ENCODE measurements at regions not wholly inside any gene's neighbourhood (a gene's known extent, or its start where the extent isn't known, plus 50 kb on each side); places are given as distances from the start of the nearest gene placed in this dataset.

DNA sequence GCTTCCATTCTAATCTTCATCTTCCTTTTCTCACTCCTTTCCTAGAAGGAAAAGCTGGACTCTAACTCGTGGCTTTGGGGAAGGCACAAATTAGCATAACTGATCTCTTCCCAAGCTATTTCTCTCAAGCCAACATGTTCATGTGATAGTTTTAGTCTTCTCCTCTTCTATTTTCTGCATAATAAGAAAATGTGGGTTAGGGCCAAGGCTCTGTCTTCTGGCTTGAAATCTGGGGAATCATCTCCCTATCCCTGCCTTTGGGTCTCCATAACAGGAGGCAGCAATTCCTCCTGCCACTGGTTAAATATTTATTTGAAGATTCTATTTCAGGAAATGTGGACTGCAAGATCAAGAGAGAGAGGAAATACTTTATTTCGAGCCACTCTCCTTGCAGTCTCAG lies 1669.6 kb downstream of the MAT2B start:
- no peak for DNase-seq (ENCODE audit: low read depth in 2 of 2)

DNA sequence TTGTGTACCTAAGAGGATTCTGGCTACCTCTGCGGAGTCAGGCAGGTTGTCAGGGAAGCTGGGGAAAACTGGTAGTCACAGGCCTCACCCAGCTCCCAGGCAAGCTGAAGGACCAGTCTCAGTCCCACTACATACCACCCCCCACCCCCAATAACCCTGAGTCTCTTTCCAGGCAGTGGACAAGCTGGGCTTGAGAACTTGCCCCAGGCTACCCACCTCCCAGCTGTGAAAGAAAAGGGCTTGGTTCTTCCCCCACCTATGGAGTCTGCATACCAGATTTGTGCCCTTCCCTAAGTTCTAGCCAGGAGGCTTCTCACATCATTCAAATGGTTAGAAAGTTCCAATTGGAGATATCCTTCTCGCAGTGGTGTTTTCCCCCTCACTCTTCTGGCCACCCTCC lies 1678.8 kb downstream of the MAT2B start:
- no peak for DNase-seq (ENCODE audit: low read depth in 2 of 2)

DNA sequence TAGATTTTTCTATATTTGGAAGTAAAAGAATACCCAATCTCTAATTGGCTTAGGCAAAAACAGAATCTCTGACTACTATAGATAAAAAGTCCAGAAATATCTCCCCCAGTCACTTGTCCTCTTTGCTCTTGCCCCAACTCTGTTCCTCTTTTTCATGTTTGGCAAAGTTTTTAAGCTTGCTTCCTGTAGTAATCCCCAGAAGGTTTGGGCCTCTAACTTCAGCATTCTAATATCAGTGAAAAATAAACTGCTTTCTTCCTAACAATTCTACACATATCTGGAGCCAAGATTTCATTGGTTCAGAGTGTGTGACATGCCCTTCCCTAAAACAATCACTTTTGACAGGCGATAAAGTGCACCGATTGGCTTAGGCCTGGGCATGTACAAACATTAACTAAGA lies 1680.3 kb downstream of the MAT2B start:
- DNase-seq (ENCODE audit: low read depth in 2 of 2): no peak

DNA sequence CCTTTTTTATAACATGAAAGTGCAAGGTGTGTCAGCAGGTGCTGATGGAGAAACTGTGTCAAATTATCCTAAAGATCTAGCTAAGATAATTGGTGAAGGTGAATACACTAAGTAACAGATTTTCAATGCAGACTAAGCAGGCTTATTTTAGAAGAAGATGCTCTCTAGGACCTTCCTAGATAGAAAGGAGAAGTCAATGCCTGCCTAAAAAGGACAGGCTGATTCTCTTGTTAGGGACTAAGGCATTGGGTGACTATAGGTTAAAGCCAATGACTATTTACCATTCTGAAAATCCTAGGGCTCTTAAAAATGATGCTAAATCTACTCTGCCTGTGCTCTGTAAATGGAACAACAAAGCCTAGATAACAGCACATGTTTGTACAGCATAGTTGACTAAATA lies 1682.4 kb downstream of the MAT2B start:
- no peak for DNase-seq (ENCODE audit: low read depth in 2 of 2)

DNA sequence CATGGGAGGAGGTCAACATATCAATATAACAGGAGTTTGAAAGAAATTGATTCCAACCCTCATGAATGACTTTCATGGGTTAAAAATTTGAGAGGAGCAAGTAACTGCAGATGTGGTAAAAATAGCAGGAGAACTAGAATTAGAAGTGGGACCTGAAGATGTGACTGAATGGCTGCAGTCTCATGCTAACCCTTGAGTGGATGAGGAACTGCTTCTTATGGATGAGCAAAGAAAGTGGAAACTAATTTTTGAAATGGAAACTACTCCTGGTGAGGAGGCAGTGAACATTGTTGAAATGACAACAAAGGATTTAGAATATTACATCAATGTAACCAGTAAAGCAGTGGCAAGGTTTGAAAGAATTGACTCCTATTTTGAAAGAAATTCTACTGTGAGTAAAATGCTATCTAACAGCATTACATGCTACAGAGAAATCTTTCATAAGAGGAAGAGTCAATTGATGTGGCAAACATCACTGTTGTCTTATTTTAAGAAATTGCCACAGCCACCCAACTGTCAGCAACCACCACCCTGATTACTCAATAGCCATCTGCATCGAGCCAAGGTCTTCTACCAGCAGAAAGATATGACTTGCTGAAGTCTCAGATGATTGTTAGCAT lies 1683.2 kb downstream of the MAT2B start:
- no peak for DNase-seq (ENCODE audit: low read depth in 2 of 2)

DNA sequence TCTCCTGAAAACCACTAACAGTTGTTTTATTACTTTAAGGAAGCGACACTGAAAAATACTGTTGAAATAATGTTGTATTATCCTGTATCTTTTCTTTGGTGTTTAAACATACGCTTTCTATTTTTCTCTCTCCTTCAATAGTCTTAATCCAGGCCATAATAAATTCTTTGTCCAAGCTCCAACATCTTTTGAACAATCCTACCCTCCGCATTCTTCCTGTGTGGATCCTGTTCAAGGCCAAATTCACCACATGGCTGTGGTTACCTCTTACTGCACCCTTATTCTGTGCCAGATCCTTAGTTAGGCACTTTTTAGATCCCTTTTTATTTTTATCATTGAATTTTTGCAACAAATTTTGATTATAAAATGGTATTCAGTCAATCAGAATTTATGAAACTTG lies 1691.5 kb downstream of the MAT2B start:
- no peak for DNase-seq (ENCODE audit: low read depth in 2 of 2)

DNA sequence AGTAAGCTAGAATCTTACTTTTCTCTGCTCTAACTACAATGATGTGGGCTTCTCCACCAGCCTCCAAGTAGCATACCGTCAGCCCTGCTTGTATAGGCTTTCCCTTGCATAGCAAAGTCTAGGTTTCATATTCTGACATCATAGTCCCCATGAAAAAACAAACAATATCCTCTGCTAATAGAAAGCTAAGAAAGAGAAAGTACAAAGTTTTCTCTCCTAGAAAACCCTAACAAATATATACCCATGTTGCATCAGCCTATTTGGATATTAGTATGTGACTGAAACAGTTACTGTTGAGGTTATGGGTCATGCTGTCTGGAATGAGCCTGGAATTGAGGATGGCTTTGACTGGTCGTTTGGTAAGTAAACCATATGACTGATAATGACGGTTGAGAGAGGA lies 1696.0 kb downstream of the MAT2B start:
- no peak for DNase-seq (ENCODE audit: low read depth in 2 of 2)

DNA sequence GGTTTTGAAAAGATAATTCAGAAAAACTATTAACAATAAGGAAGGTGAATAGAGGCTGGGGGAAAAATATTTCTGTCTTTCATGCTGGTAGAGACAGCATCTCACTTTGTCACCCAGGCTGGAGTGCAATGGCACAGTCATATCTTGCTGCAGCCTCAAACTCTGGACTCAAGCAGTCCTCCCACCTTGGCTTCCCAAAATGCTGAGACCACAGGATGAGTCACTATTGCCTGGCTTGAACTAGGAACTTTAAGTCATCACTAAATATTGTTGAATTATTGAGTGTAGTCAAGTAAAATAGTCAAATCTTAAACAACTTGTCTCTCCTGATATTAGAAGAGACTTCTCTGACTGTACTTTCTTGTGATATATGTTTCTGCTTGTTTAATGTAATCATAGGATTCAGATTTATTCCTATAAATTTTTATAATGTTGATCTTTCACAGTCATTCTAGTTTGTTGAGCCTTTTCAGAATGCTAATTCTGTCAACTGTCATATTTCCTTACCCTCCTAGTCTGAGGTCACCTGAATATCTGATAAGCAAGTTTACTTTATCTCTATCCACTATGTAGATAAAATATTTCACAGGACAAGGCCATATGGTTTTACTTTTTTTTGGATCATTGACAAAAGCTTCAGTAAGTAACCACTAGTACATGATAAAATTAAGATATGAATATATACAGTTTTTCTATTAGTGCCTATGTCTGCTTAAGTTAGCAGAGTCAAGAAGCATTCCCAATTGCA lies 1696.5 kb downstream of the MAT2B start:
- no peak for DNase-seq (ENCODE audit: low read depth in 2 of 2)

DNA sequence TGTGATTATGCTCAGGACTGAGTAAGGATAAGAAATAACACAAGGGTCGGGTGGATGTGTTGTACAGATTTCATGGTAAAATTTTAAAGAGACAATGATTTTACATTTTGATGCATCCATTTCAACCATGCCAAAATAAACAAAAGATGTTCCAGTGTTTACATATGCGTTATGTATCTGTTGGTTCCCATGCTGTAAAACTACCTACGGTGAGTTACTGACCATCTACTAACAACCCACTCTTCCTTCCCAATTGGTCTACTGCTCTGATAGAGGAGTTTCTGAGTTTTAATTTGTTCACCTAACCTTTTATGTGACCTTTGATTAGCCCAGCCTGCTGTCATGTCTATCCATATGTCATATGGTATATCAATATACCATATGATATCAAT lies 1697.1 kb downstream of the MAT2B start:
- DNase-seq (ENCODE audit: low read depth in 2 of 2): no peak

DNA sequence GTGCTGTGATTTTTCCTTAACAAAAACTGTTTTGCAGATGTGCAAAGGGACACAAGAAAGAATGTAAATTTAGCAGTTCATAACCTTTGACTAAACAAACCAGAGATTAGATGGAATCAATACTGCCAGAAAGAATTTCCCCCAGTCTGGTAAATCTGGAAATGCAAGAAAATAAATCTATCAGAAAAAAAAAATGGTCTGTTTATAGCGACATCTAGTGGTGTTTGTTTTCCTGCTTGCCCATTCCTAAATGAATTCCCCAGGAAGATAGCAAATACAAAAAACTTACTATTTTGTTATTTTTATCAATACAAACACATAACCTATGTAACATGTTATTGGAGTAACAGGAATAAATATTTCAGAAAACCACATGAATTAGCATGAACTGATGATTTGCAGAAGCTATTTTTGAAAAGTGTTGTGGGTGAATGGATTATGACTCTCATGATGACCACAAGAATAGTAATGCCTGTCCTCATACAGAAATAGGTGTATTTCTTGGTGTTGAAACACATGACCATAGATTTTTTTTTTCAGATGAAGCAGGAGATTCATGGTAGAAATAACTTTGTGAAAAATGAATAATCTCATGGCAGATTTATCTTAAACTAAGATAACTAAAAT lies 1703.8 kb downstream of the MAT2B start:
- no peak for DNase-seq (ENCODE audit: low read depth in 2 of 2)

DNA sequence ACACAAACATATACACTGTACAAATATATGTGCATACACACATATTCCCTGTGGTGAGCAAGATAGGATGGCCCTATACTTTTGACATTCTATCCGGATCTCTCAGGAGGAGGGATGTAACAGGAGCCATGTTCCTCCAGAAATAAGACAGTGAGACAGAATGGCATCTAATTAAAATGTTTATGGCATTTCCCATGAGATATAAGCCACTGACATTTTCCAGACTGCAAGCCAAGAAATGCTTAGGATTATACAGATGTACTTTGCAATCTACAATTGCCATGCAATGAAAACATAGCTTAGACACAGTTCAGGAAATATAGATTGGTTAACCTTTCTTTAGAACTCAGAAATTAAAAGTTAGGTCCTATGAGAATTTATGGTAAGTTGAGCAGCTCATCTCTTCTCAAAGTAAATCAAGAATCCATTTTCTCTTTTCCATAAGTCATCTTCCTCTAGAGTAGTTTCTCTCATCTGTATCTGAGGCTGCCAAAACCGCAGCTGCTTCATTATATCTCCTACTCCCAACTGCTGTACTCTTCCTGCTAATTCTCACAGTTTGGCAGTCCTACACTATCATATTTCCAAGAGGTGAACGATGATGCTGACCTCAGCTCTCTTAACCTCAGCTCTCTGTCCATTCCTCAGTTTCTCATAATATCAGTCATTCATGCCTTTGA lies 1719.1 kb downstream of the MAT2B start:
- DNase-seq (ENCODE audit: low read depth in 2 of 2): no peak

DNA sequence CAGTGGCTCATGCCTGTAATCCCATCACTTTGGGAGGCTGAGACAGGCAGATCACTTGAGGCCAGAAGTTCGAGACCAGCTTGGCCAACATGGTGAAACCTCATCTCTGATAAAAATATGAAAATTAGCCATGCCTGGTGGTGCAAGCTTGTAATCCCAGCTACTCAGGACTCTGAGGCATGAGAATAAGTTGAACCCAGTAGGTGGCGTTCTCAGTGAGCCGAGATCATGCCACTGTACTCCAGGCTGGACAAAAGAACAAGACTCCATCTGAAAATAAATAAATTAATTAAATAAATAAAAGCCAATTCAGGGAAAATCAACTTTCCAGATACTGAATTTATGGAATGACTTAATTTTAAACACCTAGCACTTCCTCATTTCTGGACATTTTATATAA lies 1722.1 kb downstream of the MAT2B start:
- DNase-seq (ENCODE audit: low read depth in 2 of 2): no peak

DNA sequence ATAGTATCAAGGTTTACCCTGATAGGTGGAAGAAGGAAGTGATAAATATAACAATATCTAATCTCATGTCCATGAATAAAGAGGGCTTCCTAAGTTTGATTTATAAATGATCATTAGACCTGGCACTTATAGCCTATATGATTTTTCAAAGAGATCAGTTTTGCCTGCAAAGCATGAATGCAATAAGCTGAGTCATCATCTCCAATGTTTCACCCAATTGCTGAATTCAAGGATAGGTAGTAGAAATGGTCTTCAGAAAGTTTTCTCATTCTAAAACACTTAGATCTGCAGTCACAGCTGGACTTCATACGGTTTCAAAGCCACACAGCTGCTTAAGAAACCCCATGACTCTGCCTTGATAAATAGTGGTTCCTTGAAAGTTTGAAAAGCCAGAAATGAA lies 1722.8 kb downstream of the MAT2B start:
- DNase-seq (ENCODE audit: low read depth in 2 of 2): no peak

DNA sequence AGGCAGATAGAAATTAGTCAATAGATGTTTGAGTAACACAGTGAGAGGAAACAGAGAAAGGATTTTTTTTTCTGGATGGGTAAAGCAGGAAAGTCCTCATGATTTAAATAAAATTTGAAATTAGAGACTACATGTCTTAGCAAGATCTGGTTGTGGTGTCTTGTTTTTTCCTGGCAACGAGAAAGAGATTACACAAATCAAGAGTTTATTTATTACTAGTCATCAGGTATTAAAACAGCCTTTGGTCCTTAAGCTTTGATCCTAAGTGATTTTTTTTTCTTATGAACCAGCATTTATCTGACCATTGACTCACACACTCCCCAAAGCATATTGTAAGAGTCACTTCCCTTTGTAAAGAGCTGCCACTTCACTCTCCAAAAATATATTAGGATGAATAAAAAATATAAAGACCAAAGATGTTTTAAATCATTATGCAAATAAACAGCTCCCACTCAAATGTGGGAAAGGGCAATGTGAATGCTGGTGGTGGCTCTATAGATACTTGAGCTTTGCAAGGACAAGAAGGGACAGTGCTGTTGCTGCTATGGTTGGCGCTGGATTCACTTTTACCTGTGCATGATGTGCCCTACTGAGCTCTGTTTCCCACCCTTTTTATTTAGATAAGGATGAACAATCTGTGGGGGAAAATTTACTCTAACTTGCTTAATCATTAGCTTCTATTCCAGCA lies 1726.5 kb downstream of the MAT2B start:
- no peak for DNase-seq (ENCODE audit: low read depth in 2 of 2)

DNA sequence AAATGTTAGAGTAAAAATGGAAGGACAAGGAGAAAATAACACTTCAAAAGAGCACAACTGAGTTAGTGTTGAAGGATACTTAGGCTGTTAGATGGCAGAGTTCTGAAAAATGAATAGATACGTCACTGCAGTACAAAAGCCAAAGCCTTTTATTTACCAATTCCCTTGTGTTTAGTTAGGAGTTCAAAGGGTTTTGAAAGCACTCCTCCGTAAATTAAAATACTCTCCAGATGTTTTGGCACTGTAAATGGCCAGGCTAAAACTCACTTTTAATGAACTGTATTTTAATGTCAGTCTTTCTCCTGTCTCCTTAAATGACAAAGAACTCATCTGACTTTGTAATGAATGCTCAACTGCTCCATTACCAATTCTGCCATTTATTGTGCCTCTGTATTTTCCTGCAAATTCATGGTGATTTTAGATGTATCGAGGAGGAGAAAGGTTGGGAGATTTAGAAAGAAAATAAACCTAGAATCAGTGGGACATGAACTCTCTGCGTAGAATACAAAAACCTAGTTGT lies 1727.2 kb downstream of the MAT2B start:
- no peak for DNase-seq (ENCODE audit: low read depth in 2 of 2)

DNA sequence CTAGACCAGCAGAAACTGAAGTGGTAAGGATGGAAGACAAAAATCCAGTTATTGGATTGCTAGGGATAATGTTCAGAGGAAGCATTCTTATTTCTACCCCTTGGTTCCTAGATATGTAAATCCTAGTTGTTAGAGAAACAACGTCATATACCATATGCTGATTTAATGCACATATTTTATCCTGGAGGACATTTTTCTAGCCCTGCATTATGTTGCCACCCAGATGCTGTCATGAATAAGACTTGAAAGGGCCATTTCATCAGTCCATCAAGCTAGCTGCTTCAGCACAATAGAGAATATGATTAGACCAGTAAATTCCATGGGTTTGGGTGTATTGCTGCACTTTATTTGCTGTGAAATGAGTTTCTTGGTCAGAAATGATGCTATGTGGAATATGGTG lies 1736.4 kb downstream of the MAT2B start:
- DNase-seq (ENCODE audit: low read depth in 2 of 2): no peak

DNA sequence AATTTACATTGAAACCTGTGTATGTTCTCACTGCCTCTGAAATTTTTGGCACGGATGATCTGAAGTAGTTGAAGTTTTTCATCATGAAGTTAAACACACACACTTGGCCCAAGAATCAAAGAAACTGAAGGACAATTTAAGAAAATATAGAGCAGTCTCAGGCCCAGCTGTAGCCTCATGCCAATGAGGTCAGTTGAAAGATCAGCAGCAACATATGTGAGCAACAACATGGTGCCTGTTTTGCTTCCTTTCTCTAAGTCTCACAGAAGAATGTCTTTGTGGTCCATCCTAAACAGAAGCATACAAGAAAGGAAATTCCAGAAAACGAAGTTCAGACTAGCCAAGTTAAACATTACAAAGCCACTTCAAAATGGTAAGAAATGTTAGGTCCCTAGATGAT lies 1737.2 kb downstream of the MAT2B start:
- no peak for DNase-seq (ENCODE audit: low read depth in 2 of 2)

DNA sequence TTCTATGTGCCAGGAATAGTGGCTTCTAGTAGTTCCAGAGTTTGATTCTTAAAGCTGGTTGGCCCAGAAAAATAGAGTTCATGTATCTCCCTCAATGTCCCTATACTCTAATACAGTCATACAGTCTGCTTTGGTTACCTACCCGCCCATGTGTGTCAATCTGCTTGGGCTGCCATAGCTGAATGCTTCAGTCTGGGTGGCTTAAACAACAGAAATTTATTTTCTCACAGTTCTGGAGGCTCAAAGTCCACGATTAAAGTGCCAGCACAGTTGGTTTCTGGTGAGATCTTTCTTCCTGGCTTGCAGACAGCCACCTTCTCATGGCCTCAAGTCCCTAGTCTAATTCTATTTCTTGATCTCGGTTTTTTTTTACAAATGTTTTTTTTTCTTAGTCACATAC lies 1739.0 kb downstream of the MAT2B start:
- DNase-seq (ENCODE audit: low read depth in 2 of 2): no peak

DNA sequence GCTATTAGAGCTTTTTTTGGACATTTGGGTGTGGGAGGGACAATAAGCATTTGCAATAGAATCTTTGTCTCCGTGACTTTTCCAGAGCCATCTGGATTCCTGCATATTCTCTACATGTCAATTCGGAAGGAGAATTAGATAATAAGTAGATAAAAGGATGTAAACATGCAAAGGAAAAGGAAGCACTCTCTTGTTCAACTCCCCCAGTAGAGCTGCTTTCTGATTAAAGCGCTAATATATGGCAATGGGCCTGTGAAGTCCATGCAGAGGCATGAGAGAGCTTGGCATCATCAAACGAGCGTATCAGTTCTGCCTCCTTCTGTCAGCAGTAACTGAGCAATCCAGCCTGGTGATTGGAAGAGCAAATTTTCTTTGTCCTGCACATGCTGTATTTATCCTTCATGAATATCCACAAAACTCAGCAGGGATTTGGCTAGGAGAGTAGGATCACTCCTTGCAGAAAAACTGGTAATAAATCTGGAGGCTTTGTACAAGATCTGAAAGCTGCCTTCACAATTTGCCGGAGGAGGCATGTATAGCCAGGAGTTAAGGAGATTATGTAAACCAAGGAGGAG lies 1752.9 kb downstream of the MAT2B start:
- DNase-seq (ENCODE audit: low read depth in 2 of 2): no peak

DNA sequence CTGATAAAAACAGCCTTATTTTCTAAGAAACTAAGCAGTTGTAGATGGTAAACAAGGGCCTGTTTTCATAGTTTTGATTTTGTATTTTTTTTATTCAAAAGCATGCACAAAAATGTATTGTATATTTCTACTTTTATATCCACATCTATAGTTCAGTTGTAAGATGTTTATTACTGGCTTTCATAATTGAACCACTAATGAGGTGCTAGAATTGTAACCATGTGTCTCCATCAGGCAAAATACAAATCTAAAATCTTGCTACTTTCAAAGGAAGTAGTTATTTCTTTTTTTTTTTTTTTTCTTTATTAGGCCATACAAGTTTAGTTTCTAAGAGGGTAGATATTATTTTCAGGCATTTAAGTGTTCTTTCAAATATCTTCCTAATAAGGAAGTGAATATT lies 1755.0 kb downstream of the MAT2B start:
- no peak for DNase-seq (ENCODE audit: low read depth in 2 of 2)

DNA sequence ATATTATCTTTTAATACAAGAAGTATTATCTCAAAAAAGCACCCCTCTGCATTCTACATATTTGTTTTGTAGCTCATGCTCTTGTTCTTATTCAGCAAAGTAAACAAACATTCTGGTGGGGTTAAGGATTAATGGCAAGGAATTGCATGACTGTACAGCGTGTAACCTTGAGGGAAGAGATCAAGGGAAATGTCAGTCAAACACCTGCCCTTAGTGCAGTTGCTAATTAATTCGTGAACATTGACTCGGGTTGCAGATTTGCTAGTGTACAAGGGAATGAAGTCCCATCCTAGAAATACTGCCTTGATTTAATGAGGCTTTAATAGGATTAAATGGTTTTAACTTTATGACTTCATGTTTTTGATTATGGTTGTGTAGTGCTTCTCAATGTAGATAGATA lies 1758.1 kb downstream of the MAT2B start:
- no peak for DNase-seq (ENCODE audit: low read depth in 2 of 2)

DNA sequence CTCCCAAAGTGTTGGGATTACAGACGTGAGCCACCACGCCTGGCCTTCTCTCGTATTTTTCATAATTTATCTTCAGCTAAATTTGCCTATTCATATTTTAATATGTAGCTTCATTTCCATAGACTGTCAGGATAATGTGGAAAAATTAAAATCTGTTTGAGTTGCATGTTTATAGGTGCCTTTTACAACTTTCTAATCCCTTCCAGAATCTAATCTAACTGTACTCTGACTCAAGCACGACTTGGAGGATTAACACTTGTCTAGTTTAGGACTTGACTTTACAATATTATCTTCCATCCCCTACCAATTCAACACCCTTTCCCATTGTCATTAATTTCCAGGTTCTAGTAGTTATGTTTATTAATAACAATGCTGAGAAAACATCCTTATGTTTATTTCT lies 1761.5 kb downstream of the MAT2B start:
- DNase-seq (ENCODE audit: low read depth in 2 of 2): no peak

Data from activated CD4-positive, alpha-beta T cell treated with anti-CD3 and anti-CD28 coated beads for 24 hours (primary cell).